ENCODE measurements at regions not wholly inside any gene's neighbourhood (a gene's known extent, or its start where the extent isn't known, plus 50 kb on each side); places are given as distances from the start of the nearest gene placed in this dataset.

DNA sequence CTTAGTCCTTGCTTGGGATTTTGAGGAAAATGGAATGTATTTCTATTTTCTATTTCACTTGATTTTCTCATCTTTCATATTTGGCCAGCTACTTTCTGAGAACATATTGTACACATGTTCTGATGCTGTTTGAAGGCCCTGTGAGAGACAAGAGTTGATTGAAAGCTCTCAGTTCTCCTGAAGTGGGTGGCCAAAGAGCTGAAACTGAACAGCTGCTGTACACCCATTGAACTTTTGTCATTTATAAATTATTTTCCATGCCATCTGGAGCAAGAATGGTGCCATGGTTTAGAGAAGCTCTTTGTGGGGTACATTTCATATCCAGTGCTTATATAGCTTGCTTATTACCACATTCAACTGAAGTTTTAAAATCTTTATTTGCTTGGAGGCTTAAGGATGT is 298.3 kb downstream of the PRL start:
- TF ChIP-seq EZH2 (IDR thresholded peaks at IDR 0.05; ENCODE audit: insufficient read depth, poor library complexity, severe bottlenecking) (no peak), EZH2phosphoT487 (IDR thresholded peaks at IDR 0.05; ENCODE audit: insufficient read depth, low read depth) (no peak)
